Pulmonary artery endothelial cell (primary cell): ENCODE measurements at regions not wholly inside any gene's neighbourhood (a gene's known extent, or its start where the extent isn't known, plus 50 kb on each side); places are given as distances from the start of the nearest gene placed in this dataset.

Experiments
- DNase-seq: peaks from one replicate; pipeline ENCODE4 v3.0.0-alpha.2; 2011; ENCODE audit warnings: low read depth, low spot score

DNA sequence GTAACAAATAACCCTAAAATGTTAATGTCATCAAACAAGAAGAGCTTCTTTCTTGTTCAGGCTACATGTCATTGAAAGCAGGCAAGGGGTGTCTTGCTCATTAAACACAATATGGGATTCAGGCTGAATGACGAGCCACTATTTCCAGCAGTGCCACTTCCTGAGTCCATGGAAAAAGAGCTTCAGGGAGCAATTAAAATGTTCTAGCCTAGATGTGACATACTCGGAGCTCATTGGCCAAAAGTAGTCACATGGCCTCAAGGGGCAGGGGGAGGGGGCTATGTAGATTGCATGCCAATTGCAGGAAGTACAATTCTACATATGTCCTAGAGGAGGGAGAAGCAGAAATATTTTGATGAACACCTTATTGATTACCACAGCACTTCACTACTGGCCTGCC is 685.3 kb upstream of the ADGRL2 start:
- DNase-seq, result no peak

DNA sequence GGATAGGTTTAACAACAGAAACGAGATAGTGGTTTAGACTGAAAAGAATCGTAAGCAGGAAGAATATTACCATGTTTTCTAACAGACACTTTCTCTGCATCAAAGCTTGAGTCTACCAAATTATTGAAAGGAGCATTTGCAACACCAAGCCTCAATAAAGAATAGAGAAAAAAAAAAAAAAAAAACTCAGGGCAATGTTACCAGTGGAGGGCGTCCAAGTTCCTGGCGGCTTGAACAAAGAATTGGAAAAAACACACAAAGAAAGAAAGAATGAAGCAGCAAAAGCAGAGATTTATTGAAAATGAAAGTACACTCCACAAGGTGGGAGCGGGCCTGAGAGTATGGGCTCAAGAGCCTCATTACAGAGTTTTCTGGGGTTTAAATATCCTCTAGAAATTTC is 686.5 kb upstream of the ADGRL2 start:
- DNase-seq, result no peak

DNA sequence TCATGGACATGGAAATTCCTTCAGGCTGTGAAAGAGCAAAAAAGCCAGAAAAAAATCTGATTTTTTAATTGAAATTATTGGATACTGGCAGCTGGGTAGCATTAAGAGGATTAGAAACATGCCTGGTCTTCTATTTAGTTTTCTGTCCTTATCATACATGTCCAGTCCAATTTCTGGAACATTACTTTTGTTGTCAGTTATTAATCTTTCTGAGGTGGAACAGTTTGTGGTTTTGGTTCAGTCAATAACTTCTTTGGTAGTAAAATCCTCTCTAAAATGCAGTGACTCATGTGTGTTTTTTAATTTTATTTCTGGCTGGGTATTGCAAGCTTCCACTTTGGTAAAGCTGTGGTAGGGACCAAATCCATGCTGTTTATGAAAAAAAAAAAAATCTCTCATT is 687.0 kb upstream of the ADGRL2 start:
- no peak for DNase-seq

DNA sequence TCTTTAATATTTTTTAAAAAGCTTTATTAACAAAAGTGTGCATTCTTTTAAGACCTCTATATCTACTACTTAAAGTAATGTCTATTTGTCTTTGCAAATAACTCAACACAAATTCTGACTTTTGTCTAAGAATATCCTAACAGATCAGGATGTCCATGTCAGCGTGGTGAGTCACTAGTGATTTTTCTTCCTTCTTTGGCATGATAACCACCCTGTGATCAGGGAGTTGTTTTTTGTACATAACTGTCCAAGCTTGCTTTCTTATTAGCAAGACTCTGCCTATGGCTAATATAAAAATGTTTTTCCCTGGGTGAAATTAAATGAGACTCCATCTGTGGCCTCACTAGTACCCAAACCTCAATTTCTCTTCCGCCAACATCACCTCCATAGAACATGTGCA is 688.9 kb upstream of the ADGRL2 start:
- DNase-seq, result no peak

DNA sequence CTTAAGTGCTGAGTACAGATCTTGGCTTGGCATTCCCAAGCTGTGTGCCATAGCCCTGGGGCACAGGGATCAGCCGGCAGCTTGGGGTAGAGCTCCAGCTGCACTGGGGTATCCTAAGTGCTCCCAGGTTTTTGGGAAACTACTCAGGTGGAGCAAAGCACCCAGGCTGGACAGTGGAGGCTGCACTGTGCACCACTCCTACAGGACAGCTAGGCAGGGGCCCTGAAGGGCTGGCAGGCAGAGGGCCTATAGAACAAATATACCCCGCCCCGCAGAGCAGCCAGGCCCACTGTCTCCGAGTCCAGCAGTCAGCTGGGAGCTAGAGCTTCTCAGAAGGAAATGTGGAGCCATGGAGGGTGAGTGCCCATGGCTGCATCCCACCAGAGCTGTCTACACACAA is 691.7 kb upstream of the ADGRL2 start:
- no peak for DNase-seq

DNA sequence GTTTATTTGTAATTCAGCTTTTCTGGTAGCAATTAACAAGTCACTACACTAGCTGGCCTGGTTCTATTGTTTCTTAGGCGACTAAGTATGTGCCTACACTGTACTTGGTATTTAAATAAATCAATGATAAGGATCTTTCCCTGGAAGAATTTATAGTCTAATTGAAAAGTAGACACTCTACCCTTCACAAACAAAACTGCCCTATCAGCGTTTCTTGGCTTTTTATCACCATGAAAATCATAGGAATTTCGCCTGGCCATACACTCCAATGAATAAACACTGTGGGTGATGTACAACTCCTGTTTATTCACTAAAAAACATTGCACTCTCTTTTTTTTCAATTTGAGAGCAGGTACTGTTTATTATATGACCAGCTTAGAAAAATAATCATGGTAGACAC is 702.9 kb upstream of the ADGRL2 start:
- DNase-seq, result no peak

DNA sequence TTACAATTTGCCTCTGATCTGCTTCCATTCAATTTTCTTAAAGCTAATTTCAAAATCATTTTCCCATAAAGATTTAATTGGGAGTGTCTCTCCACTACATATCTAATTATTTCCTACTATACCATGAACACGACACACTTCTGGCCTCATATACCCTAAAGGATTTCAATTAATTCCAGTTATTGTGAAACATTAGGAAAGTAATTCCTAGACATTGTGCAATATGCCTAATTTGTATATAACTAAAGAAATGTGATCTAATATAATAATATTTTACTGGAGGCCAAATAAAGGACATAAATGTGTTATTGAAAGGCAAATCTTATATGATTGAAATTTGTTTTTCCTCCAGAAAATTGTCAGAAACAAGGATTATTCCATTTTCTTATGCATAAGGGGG is 727.2 kb upstream of the ADGRL2 start:
- DNase-seq, result no peak

DNA sequence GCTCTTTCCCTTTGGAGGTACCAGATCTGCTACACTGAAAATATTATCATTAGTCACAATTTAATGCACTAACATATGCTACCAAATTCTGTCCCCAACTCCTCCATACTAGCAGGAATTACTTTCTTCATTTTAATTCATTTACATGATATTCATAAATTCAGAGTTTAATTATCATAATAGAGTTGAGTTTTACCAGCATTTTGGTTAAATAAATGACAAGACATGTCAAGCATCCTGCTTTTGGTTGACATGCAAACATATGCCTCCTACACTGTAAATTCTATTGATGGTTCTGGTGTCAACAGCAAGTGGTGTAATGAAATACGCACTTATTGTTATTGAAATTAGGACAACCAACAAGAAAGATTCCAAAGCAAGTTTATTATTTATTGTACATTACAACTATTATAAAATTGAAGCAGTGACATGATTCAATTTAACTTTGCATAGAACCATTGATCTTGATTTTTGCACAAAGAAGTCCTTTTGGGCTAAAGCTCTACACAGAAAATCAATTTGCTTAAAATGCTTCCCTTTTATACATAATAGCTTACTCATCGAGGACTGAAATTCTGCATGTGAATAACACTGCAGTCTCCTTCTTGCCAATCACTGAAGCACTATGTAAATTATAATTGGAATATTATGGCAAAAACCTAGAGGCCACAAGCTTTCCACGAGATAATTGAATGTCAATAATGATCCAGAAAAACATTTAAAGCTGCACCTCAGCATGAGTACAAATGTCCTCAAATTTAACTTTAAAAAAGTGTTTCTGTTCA is 728.6 kb upstream of the ADGRL2 start:
- DNase-seq, result no peak

DNA sequence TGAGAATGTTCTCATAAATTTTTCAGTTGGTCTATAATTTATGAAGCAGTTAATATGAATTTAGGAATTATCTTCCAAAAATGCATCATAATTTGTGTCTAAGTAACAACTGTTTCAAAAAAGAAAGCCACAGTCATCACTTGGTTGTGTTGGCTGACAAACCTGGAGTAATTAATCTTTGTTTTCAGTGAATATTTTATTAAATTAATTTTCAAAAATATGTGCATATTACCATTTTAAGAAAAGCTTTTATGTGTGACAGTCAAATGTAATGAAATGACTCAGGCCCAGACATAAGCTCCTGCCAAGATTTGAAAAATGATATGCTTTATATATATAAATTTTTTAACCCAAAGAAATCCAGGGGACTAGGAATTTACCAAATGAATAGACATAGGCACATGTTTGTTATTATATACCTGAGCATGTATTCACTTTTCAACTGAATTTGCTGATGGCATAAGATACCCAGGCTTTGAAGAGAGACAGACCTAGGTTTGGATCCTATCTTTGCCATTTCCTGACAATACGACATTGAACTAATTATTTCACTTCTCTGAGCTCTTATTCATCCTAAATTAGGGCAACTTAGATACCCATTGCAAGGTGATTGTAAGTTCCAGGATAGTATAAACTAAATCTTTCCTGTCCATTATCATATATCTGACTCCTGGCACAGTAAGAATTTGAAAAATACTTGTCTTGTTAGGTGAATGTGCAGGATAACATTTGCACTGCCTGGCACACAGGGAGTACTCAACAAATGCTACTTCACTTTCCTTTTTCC is 729.5 kb upstream of the ADGRL2 start:
- no peak for DNase-seq

DNA sequence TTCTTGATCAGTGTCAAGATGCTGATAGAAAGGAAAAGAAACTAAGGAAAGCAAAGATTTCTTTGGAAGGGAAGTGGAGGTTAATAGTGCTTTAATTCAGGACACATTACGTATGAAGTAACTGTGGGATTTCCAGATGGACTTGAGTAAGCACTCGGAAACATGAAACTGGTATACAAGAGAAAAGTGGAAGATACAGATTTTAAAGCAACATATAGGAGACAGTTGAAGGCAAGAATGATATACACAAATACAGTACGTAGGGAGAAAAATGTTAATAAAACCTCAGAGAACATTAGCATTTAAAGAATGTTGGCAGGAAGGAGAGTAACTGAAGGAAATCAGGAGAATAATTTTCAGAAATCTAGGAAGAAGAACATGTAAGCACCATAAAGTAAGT is 730.9 kb upstream of the ADGRL2 start:
- no peak for DNase-seq

DNA sequence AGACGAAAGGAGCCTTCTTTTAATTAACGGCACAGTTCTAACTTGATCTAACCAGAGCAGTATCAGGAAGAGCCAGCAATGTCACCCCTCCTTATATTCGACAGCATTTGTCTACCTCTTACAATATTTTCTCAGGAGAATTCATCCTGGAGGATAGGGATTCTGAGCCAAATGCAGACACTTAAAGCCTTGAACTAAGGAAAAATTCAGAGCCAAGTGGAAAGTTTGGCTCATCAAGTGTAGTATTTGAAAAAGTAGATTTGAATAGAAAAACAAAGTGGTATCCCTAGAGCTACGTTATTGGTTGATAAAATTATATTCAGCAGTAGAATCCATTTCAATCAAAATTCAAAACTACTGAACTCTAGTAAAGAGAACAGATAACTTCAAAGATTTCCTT is 732.0 kb upstream of the ADGRL2 start:
- DNase-seq, result no peak

DNA sequence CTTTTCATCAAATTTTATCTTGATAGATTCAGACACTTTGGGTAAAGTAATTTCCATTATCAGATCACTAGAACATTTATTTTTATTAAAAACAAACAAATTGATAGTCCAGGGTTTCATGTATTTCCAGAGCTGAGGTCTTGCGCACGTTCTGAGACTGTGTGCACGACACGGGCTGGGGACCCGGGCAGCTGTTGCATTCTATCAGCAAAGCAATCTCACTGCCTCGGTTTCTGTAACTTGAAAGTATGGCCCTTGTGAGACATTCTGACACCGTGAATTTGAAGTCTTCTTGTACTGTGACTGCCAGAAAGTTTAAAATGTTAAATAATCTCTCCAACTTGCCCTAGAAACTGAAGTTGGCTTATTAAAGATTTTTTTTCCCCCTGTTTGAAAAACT is 746.9 kb upstream of the ADGRL2 start:
- DNase-seq, result no peak

DNA sequence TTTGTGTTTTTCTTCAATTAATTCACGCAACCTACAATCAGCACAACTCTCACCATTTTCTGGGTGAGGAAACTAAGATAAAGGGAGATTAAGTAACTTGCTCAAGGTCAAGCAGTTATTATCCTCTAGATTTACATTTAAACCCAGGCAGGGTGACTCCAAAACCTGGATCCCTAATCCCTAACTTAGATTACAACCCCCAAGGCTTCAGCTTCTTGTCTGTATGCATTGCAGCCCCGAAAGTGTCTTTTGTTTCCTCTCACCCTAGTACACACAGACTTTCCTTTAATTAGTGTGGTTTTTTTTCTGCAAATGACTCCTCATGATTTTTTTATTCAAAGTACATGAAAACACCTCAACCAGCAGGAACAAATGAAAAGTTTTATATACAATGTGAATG is 748.6 kb upstream of the ADGRL2 start:
- no peak for DNase-seq

DNA sequence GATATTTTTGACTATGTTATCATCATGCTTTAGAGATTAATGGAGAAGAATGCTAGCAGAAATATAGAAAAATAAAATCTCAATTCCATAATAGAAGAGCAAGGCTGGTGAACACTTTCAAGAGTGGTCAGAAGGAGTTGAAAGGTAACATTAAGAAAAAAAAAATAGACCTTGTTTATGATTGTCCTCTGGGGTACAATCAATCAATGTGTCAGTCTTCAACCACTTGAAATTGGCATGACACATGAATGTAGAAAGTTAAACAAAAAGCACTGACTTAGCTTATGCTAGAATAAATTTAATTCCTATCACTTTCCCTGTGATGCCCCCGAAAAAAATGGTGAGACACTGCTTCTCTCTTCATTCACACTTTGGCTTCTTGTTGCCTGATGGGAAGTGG is 750.3 kb upstream of the ADGRL2 start:
- DNase-seq, result no peak

DNA sequence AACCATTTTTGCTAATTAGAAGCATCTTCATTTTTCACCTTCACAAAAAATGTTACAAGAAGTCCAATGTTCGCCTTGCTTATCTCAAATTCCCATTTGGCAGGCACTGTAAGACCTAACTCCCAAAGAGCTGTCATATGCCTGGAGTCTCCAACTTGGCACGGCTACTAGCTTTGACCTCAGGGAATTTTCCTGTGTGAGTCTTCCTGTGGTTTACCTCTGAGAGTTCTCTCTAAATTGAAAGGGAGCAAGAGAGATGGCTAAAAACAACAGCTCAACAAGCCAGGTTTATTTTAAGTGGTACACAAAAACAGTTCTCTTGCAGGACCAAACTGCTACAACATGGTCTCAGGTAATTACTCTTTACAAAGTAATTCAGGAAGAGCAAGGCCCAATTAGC is 756.0 kb upstream of the ADGRL2 start:
- no peak for DNase-seq

DNA sequence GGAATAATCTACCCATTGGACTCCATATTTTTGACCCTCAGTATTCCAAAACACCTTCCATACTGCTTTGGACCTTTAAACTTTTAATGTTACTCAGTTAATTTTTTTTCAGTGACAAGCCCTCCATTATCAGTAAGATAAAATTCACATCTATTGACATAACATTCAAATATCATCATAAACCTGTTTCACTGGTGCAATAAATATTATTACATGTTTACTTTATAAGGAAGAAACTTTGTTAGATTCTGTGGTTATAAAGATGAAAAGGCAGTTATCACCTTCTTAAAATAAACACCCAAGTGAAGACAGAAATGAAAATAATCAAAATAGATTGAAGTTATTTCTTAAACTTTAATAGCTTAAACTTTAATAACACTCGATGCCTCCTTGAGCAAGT is 758.5 kb upstream of the ADGRL2 start:
- no peak for DNase-seq

DNA sequence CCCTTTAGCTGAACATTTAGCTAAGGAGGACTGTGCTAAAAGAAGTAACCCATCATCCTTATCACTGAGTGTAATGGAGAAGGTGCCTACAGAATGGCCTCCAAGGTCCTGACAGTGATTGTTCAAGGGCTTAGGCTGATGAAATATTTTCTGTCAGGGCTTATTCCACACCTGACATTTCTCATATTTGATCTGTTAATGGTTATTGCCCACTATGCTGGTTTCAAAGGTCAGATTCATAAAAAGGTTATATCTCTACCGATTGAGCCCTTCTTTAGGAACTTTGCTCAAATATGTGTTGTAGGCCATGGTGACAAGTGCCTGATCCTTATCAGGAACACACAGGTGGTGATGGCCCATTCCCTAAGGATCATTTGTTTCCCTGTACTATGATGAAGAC is 766.4 kb upstream of the ADGRL2 start:
- no peak for DNase-seq

DNA sequence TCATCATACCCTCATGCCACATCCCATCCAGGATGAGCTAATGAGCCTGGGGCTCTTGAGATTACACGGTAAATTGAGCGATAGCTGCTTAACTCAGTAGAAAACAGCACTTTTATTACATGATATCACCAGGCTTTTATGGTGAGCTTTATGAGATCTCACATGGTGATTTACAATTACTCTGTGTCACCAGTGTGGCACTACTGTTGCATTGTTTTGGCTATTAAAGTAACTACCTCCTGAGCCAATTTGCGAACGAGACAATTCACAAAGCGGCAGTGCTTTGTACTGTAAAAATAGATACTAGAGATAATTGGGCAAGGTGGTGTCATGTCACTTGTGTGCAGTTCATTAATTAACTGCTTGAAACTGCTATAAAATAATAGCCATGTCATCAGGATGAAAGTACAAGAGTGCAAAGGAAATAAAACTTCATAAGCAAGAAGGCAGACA is 767.7 kb upstream of the ADGRL2 start:
- no peak for DNase-seq

DNA sequence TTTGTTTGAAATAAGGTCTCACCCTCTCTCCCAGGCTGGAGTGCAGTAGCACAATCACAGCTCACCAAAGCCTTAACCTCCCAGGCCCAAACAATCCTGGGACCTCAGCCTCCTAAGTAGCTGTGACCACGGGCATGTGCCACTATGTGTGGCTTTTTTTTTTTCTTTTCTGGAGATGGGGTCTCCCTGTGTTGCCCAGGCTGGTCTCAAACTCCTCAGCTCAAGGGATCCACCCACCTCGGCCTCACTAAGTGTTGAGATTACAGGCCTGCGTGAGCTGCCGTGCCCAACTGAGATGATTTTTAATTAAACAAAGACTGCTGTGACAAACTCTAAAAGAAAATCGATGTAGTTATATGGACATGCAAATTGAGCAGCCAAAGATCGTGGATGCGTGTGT is 768.4 kb upstream of the ADGRL2 start:
- DNase-seq, result no peak

DNA sequence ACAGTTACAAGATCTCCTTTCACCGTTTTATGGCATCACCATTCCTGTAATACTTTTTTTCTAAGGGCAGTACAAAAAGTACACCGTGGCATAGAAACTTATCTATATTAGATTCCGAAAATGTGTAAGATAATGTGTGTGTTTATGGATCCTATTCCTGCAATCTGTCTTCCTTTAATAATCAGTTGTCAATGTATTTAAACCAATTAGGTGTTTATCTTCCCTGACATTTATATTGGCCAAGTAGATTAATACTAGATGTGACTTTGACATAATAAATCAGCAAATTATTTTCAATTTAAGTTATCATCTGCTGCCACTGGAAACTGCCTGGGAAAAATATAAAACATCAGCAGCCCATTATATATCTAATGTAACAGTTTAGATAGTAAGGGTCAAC is 770.3 kb upstream of the ADGRL2 start:
- no peak for DNase-seq

DNA sequence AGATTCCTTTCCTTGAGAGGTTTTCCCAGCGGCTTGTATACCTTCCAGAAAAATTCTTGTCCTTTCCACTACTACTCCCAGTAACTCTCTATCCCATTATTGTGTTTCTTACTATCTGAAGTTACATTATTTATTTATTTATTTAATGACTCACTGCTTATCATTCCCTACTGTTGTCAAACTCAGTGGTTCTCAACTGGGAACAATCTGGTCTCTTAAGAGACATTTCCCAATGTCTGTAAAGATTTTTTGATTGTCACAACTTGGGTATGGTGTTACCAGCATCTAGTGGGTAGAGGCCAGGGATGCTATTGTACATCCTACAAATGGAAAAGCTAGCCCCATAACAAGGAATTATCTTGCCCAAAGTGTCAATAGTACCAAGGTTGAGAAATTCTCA is 771.5 kb upstream of the ADGRL2 start:
- no peak for DNase-seq

DNA sequence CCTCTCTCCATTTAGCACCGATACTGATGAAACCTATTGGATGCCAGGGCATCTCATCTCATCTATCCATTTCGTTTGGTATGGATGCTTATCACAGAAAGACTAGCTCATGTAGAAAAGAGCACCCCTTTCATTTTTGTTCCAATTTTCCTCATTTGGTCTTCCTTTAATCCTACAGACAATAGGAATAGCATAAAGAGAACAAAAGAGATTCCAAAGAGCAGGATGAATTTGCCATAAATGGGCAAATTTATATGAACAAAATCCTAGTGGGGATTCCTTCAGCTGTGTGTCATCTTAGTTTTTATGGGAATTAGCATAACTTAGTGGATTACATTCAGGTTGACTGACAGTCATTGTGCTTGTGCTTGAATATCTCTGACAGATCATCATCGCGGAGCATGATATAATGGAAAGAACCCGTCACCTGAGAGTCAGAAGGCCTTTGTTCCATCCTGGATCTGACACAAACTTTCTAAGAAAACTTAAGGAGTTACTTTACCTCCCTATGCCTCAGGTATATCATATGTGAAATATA is 777.5 kb upstream of the ADGRL2 start:
- DNase-seq, result no peak

DNA sequence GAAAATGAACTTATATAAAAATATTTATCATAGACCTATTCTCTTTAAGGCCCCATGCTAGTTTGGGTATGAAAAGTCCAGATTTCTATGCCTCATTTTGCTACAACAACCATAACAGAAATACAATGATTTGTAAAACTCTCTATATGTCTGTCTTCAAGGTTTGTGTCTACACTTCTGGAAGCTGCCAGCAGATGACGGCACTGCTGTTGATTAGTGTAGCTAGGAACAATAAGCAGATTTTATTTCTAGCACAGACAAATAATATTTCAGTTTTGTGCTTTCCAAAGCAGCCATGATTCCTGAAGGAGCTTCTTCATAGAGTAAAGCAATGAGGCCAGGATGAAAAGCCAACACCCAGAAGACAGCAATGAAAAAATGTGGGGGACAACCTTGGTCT is 779.6 kb upstream of the ADGRL2 start:
- DNase-seq, result no peak
